H1 (cell line): ENCODE measurements at regions not wholly inside any gene's neighbourhood (a gene's known extent, or its start where the extent isn't known, plus 50 kb on each side); places are given as distances from the start of the nearest gene placed in this dataset.

Experiments
- CTCF ChIA-PET: fragments of 300-600 bp; sonication (Branson Sonifier 250); formaldehyde crosslinking; loops from one replicate; lab custom pipeline; 2021; ENCODE audit not compliant: partially characterized antibody; lab: Charles Lee
- POLR2A ChIA-PET: fragments of 300-600 bp; sonication (Branson Sonifier 250); formaldehyde crosslinking; loops from one replicate; lab custom pipeline; 2021; ENCODE audit warnings: inconsistent platforms; ENCODE audit not compliant: partially characterized antibody; lab: Charles Lee
- DNase-seq, 2 experiments: peaks; one replicate each; pipeline versions ENCODE4 v3.0.0 to v3.0.0-alpha.2; 2010 to 2022; ENCODE audit warnings: low spot score in 2 of 2, low read depth in 1 of 2, mixed read lengths in 1 of 2
- FAIRE-seq: peaks from 2 replicates; lab custom pipeline; 2011; peaks lifted over from hg19 to GRCh38; lab: Jason Lieb, UNC
- H2AFZ ChIP-seq: 2 replicates; pipeline ENCODE4 v1.8.1; 2012; ENCODE audit warnings: low read length, inconsistent platforms
- H2AK5ac ChIP-seq: 2 replicates; pipeline ENCODE4 v1.6.1; 2013; ENCODE audit warnings: low read depth, low read length
- H2BK120ac ChIP-seq: replicated peaks from 2 replicates; pipeline ENCODE3; 2013; ENCODE audit warnings: low read depth, low read length, inconsistent platforms
- H2BK12ac ChIP-seq: 2 replicates; pipeline ENCODE4 v1.6.1; 2013; ENCODE audit warnings: low read depth, low read length
- H2BK15ac ChIP-seq: 2 replicates; pipeline ENCODE4 v1.6.1; 2013; ENCODE audit warnings: low read length
- H2BK20ac ChIP-seq: 2 replicates; pipeline ENCODE4 v1.6.1; 2013; ENCODE audit warnings: low read length
- H2BK5ac ChIP-seq: 2 replicates; pipeline ENCODE4 v1.6.1; 2013; ENCODE audit warnings: low read depth, low read length
- H3K14ac ChIP-seq: 2 replicates; pipeline ENCODE4 v1.6.1; 2013; ENCODE audit warnings: inconsistent platforms; ENCODE audit not compliant: insufficient read length
- H3K18ac ChIP-seq: 2 replicates; pipeline ENCODE4 v1.6.1; 2013; ENCODE audit warnings: low read length; ENCODE audit errors: extremely low read depth
- H3K23ac ChIP-seq: 2 replicates; pipeline ENCODE4 v1.6.1; 2013; ENCODE audit warnings: inconsistent platforms; ENCODE audit not compliant: insufficient read length
- H3K23me2 ChIP-seq: 2 replicates; pipeline ENCODE4 v1.6.1; 2013; ENCODE audit warnings: low read depth, low read length
- H3K27ac ChIP-seq: 2 replicates; pipeline ENCODE4 v1.6.1; 2011; ENCODE audit warnings: low read depth, low read length, inconsistent platforms
- H3K27me3 ChIP-seq, 4 experiments: replicated peaks in 1 of 4; 1 replicate in 1 of 4; 2 replicates in 3 of 4; pipeline versions ENCODE4 v1.6.1 to v1.8.1; 2011 to 2013; ENCODE audit warnings: low read length in 3 of 4, mild to moderate bottlenecking in 3 of 4, inconsistent platforms in 2 of 4, mixed read lengths in 2 of 4, moderate library complexity in 1 of 4; ENCODE audit not compliant: control insufficient read depth in 3 of 4, insufficient read depth in 3 of 4; ENCODE audit errors: extremely low read depth in 1 of 4
- H3K36me3 ChIP-seq, 4 experiments: 2 replicates each; pipeline versions ENCODE4 v1.6.1 to v1.8.1; 2011 to 2013; ENCODE audit warnings: mild to moderate bottlenecking in 4 of 4, low read length in 3 of 4, moderate library complexity in 2 of 4, control low read depth in 1 of 4, inconsistent platforms in 1 of 4; ENCODE audit not compliant: insufficient read depth in 4 of 4, control insufficient read depth in 2 of 4
- H3K4ac ChIP-seq: replicated peaks from 2 replicates; pipeline ENCODE3; 2013; ENCODE audit warnings: low read length, low read depth, mixed read lengths, inconsistent platforms; ENCODE audit not compliant: insufficient read length
- H3K4me1 ChIP-seq, 4 experiments: replicated peaks in 1 of 4; 1 replicate in 1 of 4; 2 replicates in 3 of 4; pipeline versions ENCODE4 v1.6.1 to v1.8.1; 2011 to 2013; ENCODE audit warnings: low read length in 3 of 4, inconsistent platforms in 2 of 4, mixed read lengths in 1 of 4; ENCODE audit not compliant: insufficient read depth in 4 of 4, control insufficient read depth in 3 of 4
- H3K4me2 ChIP-seq, 2 experiments: 2 replicates each; pipeline versions ENCODE4 v1.6.1 to v1.8.1; 2011 to 2013; ENCODE audit warnings: low read depth in 2 of 2, low read length in 2 of 2, control low read depth in 1 of 2, inconsistent platforms in 1 of 2, mild to moderate bottlenecking in 1 of 2; ENCODE audit not compliant: insufficient read depth in 1 of 2
- H3K4me3 ChIP-seq, 4 experiments: fragments of 200-600, 300-600 bp in 1 of 4; sonication (generic), shearing (Covaris generic), sonication (Bioruptor Twin) in 1 of 4; 2 replicates each; pipeline versions ENCODE4 v1.5.1 to v1.8.1; 2011 to 2016; ENCODE audit warnings: low read length in 4 of 4, low read depth in 3 of 4, control low read depth in 2 of 4, inconsistent platforms in 2 of 4, mild to moderate bottlenecking in 2 of 4, mixed read lengths in 1 of 4, moderate library complexity in 1 of 4; ENCODE audit not compliant: insufficient read depth in 2 of 4; ENCODE audit errors: extremely low read depth in 1 of 4
- H3K56ac ChIP-seq: replicated peaks from 2 replicates; pipeline ENCODE3; 2013; ENCODE audit warnings: low read depth, mild to moderate bottlenecking, mixed read lengths, low read length, inconsistent platforms; ENCODE audit not compliant: insufficient read length
- H3K79me1 ChIP-seq: 2 replicates; pipeline ENCODE4 v1.6.1; 2013; ENCODE audit warnings: low read depth, low read length, control low read depth
- H3K79me2 ChIP-seq, 2 experiments: 2 replicates each; pipeline versions ENCODE4 v1.6.1 to v1.8.1; 2012 to 2013; ENCODE audit warnings: low read length in 2 of 2, mild to moderate bottlenecking in 2 of 2, inconsistent platforms in 1 of 2; ENCODE audit not compliant: insufficient read depth in 2 of 2, control insufficient read depth in 1 of 2
- H3K9ac ChIP-seq, 4 experiments: replicated peaks in 1 of 4; 1 replicate in 1 of 4; 2 replicates in 3 of 4; pipeline versions ENCODE4 v1.6.1 to v1.8.1; 2011 to 2013; ENCODE audit warnings: low read depth in 3 of 4, low read length in 3 of 4, control low read depth in 2 of 4, mild to moderate bottlenecking in 2 of 4, moderate library complexity in 2 of 4, inconsistent platforms in 1 of 4; ENCODE audit errors: extremely low read depth in 1 of 4
- H3K9me3 ChIP-seq, 2 experiments: 2 replicates each; pipeline versions ENCODE4 v1.6.1 to v1.8.1; 2012 to 2013; ENCODE audit warnings: mild to moderate bottlenecking in 2 of 2, moderate library complexity in 2 of 2, control low read depth in 1 of 2, inconsistent platforms in 1 of 2, low read depth in 1 of 2, low read length in 1 of 2, mixed read lengths in 1 of 2; ENCODE audit not compliant: insufficient read depth in 2 of 2
- H4K20me1 ChIP-seq, 2 experiments: replicated peaks in 1 of 2; 2 replicates each; pipeline versions ENCODE3 to v1.8.1; 2011 to 2013; ENCODE audit warnings: inconsistent platforms in 2 of 2, low read length in 2 of 2, mild to moderate bottlenecking in 1 of 2; ENCODE audit not compliant: insufficient read depth in 2 of 2, control insufficient read depth in 1 of 2
- H4K5ac ChIP-seq: 2 replicates; pipeline ENCODE4 v1.6.1; 2013; ENCODE audit warnings: low read length, low read depth, mixed read lengths, inconsistent platforms; ENCODE audit not compliant: insufficient read length
- H4K8ac ChIP-seq: 2 replicates; pipeline ENCODE4 v1.8.0; 2013; ENCODE audit warnings: mild to moderate bottlenecking, moderate library complexity, low read length, inconsistent platforms; ENCODE audit not compliant: insufficient read depth; ENCODE audit errors: extremely low read depth
- H4K91ac ChIP-seq: replicated peaks from 2 replicates; pipeline ENCODE3; 2013; ENCODE audit warnings: low read length, mixed read lengths, inconsistent platforms; ENCODE audit not compliant: insufficient read length
- BRCA1 ChIP-seq: IDR thresholded peaks from 2 replicates; pipeline ENCODE4 v1.6.1; 2012; ENCODE audit warnings: low read depth, low read length, improper control_type of control experiment
- EZH2 ChIP-seq: fragments of 200-600 bp; sonication (generic); IDR thresholded peaks from 2 replicates; pipeline ENCODE4 v1.7.1; 2012; ENCODE audit warnings: low read depth, mild to moderate bottlenecking, moderate library complexity, low read length, inconsistent platforms; ENCODE audit not compliant: severe bottlenecking
- GABPA ChIP-seq: IDR thresholded peaks from 2 replicates; pipeline ENCODE4 v1.6.1; 2011; ENCODE audit warnings: mild to moderate bottlenecking, low read length, moderate library complexity, borderline replicate concordance; ENCODE audit not compliant: insufficient read depth
- JUND ChIP-seq: IDR thresholded peaks from 2 replicates; pipeline ENCODE4 v1.6.1; 2011; ENCODE audit warnings: mild to moderate bottlenecking, improper control_type of control experiment, low read length
- PHF8 ChIP-seq: fragments of 200-600 bp; sonication (generic); conservative IDR thresholded peaks from 2 replicates; pipeline ENCODE4 v1.7.1; 2012; ENCODE audit warnings: low read depth, mild to moderate bottlenecking, inconsistent platforms, low read length, moderate library complexity
- RXRA ChIP-seq: IDR thresholded peaks from 2 replicates; pipeline ENCODE4 v1.6.1; 2011; ENCODE audit warnings: low read depth, mild to moderate bottlenecking, low read length, moderate library complexity; ENCODE audit not compliant: insufficient read depth
- SP1 ChIP-seq: IDR thresholded peaks from 2 replicates; pipeline ENCODE4 v1.6.1; 2011; ENCODE audit warnings: low read depth, low read length
- TAF1 ChIP-seq: IDR thresholded peaks from 2 replicates; pipeline ENCODE4 v1.6.1; 2011; ENCODE audit warnings: mild to moderate bottlenecking, low read depth, low read length
- TAF7 ChIP-seq: optimal IDR thresholded peaks from 2 replicates; pipeline ENCODE3; 2011; ENCODE audit warnings: low read depth, mild to moderate bottlenecking, inconsistent platforms, low read length, moderate library complexity, borderline replicate concordance
- WGBS, 2 experiments: shearing (Covaris generic) in 1 of 2; methylation state at CpG; one replicate each; pipeline versions ENCODE4 v1.1.6 to v1.1.7; 2013 to 2015; ENCODE audit warnings: low lambda C conversion rate in 2 of 2, mixed read lengths in 2 of 2, inconsistent platforms in 1 of 2, low coverage in 1 of 2, missing lambda C conversion rate in 1 of 2; ENCODE audit not compliant: insufficient replicate concordance in 2 of 2, insufficient coverage in 1 of 2, insufficient read length in 1 of 2; ENCODE audit errors: extremely low coverage in 1 of 2, missing lambda C conversion rate in 1 of 2; 5-methylcytosine and 5-hydroxymethylcytosine counted together
- TF ChIP-seq, protein P1 (sequence below): IDR thresholded peaks from 2 replicates; pipeline ENCODE4 v1.6.1; 2012; ENCODE audit warnings: low read length, inconsistent platforms
- TF ChIP-seq, protein P2 (sequence below): IDR thresholded peaks from 2 replicates; pipeline ENCODE4 v1.6.1; 2011; ENCODE audit warnings: low read depth, mild to moderate bottlenecking, low read length; ENCODE audit not compliant: insufficient read depth

DNA sequence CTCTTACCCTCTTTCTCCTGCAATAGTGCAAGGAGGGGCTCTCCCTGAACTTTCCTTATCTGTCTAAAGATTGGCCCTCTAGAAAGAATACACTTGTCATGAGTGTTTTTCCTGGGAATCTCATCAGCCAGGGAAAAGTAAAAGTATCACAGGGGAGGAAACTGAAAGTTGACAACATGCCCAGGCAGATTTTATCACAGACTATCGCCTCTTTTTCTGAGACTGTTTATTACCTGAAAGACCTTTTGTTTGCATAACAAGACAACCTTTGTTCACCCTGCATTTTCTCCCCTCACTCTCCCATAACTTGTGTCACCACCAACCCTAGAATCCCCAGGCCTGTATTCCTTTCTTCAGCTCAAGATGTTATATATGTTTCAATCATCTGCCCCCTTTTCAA lies 794.7 kb upstream of the ADAMTS5 start:
- Histone ChIP-seq H4K5ac (no peak overlapping the region), H2BK120ac (no peak overlapping the region), H3K27me3 (no peaks in the 10 kb centered on the region), H3K9ac (no peak overlapping the region), H3K4me3 (no peak overlapping the region), H3K18ac (no peak overlapping the region), H2BK5ac (peak overlapping the region; percentile 29; the same call in 1 of the 2 replicates), H3K4me2 (0 out of 4 replicates have a peak overlapping the region, but pooled peaks of 1 of the 2 experiments have one; percentile 5), H3K14ac (no peak overlapping the region), H3K9me3 (peaks cover 0 to 6% of the 10 kb centered on the region in 2 experiments; a peak in 2 of 4 replicates), H3K23ac (no peak overlapping the region), H2BK12ac (no peak overlapping the region), H3K27ac (no peak overlapping the region), H3K4ac (no peak overlapping the region), H3K79me1 (no peaks in the 10 kb centered on the region), H4K91ac (no peak overlapping the region), H3K79me2 (no peaks in the 10 kb centered on the region), H2BK20ac (0 out of 2 replicates have a peak overlapping the region, but pooled peaks have one; percentile 26), H3K36me3 (no peaks in the 10 kb centered on the region), H4K20me1 (no peaks in the 10 kb centered on the region), H2BK15ac (no peak overlapping the region), H3K4me1 (peaks cover 0 to 4% (median 0%) of the 10 kb centered on the region in 4 experiments; a peak in 1 of 7 replicates), H3K23me2 (no peaks in the 10 kb centered on the region), H2AFZ (peak overlapping the region; percentile 91), H3K56ac (no peak overlapping the region), H2AK5ac (no peak overlapping the region), H4K8ac (no peak overlapping the region)
- ChIA-PET CTCF (no interaction called here), POLR2A (no interaction called here)
- 65% methylated on average over 1 of the region's 1 CpG; no CpG with 5 or more reads in 1 of the 2 experiments for WGBS, 2 experiments
- FAIRE-seq (no peak), DNase-seq (no peak)
- no peak for TF ChIP-seq JUND
- TF ChIP-seq TAF1, result no peak
- no peak for TF ChIP-seq PHF8
- TF ChIP-seq, protein P1, sequence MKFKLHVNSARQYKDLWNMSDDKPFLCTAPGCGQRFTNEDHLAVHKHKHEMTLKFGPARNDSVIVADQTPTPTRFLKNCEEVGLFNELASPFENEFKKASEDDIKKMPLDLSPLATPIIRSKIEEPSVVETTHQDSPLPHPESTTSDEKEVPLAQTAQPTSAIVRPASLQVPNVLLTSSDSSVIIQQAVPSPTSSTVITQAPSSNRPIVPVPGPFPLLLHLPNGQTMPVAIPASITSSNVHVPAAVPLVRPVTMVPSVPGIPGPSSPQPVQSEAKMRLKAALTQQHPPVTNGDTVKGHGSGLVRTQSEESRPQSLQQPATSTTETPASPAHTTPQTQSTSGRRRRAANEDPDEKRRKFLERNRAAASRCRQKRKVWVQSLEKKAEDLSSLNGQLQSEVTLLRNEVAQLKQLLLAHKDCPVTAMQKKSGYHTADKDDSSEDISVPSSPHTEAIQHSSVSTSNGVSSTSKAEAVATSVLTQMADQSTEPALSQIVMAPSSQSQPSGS, result no peak
- no peak for TF ChIP-seq RXRA
- no peak for TF ChIP-seq EZH2
- TF ChIP-seq BRCA1, result no peak
- TF ChIP-seq TAF7, result no peak
- TF ChIP-seq SP1, result no peak
- no peak for TF ChIP-seq GABPA
- TF ChIP-seq, protein P2, sequence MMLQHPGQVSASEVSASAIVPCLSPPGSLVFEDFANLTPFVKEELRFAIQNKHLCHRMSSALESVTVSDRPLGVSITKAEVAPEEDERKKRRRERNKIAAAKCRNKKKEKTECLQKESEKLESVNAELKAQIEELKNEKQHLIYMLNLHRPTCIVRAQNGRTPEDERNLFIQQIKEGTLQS, result no peak
